Fibroblast of peridontal ligament (primary cell): ENCODE measurements at regions not wholly inside any gene's neighbourhood (a gene's known extent, or its start where the extent isn't known, plus 50 kb on each side); places are given as distances from the start of the nearest gene placed in this dataset.

Source experiments
- DNase-seq: peaks from one replicate; pipeline ENCODE4 v3.0.0-alpha.2; 2010; ENCODE audit errors: extremely low read depth

- DNase-seq = no peak
Measured at GRCh38 chr7:20021831-20022230, 195.4 kb downstream of the MACC1 start.

DNA sequence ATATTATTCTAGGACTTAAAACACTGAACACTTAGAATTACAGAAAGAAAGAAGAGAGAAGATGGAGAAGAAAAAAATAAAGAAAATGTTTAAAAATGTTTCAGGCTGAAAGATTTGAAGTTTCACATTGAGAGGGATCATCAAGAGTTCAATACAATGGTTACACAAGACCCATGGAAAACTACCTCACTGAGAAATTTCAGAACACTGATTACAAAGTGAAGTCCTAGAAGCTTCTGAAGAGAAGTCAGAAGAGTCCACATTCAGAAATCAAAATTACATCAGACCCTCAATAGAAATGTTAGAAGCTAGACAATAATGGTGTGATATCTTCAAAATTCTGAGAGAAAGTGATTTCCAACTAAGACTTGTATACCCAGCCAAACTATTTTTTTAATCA, 196.1 kb downstream of the MACC1 start:
- DNase-seq = no peak

DNA sequence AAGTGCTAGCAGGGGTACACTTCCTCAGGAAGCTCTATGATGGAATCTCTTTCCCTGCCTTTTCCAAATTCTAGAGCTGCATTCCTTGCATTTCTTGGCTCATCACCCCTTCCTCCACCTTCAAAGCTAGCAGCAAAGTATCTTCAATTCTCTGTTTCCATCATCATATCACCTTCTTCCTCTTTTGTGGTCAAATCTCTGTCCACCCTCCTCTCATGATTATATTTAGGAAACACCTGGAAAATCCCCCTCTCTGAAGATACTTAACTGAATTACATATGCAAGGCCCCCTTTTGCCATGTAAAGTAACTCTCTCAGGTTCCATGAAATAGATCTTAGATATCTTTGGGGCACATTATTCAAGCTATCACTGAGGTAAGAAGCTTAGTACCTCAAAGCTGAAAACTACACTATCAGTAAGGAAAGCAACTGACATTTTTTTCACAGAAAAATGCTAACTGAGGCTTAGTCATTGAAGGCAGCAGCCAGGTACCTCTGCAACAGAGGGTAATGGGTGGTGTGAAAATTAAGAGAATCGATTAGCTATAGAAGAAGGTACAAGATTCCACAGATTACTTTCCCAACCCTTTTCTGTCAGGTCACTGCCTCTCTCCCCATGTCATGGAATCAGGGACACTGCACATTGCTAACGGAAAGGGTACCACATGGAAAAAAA, 197.3 kb downstream of the MACC1 start:
- no peak for DNase-seq

DNA sequence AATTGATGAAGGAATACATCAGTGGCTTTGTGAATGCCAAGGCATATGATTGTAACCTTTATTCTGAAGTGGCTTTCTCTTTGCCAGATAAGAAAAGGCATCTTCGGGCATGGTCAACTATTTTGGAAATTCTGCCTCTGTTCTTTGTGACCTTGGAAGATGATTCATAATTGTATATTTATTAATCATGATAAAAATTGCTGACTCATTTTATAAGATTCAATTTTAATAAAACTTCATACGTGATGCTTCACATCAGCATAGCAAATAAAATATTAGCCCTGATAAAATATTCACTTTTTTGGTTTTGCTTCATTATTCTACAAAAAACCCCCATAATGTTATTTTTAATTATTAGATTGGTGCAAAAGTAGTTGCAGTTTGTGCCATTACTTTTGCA, 200.5 kb downstream of the MACC1 start:
- DNase-seq = no peak

DNA sequence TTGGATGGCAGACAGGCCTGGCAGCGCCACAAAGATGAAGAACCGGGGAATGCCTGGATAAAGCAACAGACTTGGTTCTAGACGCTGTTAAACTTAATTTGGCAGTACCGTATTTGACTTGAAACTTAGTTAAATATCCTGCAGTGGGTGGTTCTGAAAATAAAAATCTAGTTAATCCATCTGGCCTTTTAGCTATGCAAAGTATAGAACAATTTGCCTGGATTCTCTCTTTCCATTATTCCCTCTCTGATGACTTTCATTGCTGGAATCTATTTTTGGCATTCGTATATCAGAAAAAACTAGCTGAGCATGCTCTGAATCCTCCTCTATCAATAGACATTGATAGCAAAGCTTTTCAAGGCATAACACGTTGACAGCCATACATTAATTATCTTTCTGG, 203.6 kb downstream of the MACC1 start:
- no peak for DNase-seq

DNA sequence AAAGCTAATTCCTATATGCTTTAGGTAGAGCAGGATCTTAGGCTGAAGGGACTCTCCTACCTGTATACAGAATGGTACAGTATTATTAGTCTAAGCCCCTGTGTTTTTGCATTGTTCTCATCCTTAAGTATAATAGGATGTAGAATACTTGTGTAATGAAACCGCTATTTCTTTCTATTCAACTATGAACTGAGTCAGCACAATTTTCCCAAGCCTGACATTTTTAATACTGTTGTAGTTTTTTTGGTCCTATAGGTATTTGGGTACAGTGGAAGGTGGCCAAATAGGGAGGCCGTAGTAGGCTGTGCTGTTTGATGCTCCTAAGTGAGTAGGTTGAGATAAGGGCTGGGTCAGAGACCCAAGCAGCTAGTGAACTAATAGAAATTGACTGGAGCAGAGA, 205.1 kb downstream of the MACC1 start:
- no peak for DNase-seq

DNA sequence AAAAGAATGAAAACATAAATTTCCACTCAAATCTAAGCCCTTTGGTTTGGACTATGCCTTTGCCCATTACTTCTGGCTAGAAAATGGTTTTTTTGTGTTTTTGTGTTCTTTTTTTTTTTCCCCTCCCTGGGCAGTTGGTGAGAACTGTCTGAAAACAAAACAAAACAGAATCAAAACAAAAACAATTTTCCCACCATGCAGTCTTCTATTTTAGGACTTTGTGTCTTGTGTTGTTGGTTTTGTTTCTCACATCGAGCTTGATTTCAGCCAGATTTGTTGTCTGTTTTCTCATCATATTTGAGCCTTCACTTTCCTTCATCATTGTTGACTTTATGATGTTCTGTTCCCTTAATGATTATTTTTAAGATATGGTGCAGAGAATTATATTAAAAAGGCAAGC, 206.3 kb downstream of the MACC1 start:
- DNase-seq = no peak

DNA sequence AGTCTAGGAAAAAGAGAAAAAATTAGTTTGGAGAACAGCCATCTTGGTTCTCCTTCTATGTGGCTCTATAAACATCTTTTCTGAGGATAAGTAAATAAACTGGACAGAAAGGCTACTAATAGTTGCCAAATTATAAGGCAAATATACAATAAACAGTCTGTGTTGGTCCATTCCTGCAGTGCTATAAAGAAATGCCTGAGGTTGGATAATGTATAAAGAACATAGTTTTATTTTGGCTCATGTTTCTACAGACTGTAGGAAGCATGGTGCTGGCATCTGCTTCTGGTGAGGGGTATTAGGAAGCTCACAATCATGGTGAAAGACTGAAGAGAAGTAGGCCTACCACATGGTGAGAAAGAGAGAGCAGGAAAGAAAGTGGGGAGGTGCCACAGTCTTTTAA, 209.7 kb downstream of the MACC1 start:
- no peak for DNase-seq

GRCh38 chr7:20005081-20005480, 212.1 kb downstream of the MACC1 start:
- no peak for DNase-seq

DNA sequence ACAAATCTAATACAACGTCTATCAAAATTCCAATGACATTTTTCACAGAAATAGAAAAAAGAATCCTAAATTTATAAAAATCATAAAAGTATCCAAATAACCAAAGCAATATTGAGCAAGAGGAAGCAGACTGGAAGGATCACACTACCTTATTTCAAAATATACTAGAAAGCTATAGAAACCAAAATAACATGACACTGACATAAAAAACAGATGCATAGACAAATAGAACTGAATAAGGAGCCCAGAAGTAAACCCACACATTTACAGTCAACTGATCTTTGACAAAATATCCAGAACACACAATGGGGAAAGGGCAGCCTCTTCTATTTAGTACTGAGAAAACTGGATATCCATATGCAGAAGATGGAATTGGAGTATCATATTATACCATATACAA, 217.5 kb downstream of the MACC1 start:
- DNase-seq = no peak

DNA sequence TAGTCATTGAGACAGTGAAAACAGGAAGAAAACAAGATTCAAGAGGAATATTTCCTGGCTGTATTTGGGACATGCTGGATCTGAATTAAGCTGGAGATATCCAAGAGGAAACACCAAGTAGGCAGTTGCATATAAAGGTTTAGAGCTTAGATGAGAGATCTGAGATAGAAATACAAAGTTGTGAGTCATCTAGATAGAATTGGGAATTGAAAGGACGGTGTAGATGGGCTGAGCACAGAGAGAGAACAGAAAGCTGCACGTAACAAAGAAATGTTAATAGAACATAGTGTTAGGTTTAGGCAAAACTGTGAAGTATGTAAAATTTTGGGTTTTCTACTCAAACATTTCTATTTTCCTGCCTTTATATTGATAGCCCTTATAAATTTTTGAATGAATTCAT, 218.5 kb upstream of the TMEM196 start:
- DNase-seq = no peak

DNA sequence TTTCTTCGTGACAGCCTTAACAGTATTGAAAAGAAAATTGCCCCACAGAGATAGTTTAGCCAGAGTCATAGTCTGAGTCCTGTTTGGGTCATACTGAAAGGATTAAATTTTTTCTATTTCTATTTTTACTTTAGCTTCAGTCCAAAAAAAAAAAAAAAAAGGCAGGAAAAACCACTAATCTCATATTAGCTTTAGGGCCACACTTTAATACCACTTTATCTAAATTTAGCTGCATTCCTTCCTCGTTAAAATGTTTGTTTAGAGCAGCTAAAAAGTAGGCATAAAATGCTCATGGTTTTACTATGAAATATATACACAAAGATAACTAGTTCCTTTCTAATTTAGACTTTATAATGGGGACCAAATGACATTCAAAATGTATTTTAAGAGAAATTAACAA, 216.5 kb upstream of the TMEM196 start:
- DNase-seq = peak; percentile 2

DNA sequence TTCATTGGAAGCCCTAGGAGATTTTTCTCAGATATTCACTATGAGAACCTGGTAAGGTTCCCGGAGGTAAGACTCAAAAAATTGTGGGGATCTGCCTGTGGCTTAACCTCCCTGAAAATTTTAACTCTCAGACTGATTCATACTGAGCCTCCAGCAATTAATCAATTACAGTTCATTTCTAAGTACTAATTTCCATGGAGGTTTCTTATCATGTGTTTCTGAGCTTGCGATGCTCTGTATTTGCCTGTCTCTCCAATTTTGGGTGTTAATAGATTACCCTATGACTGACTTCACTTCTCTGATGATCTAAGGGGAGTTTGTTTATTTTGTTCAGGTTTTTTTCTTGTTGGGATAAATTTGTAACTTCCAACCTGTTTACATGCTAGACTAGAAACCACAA, 215.4 kb upstream of the TMEM196 start:
- no peak for DNase-seq

DNA sequence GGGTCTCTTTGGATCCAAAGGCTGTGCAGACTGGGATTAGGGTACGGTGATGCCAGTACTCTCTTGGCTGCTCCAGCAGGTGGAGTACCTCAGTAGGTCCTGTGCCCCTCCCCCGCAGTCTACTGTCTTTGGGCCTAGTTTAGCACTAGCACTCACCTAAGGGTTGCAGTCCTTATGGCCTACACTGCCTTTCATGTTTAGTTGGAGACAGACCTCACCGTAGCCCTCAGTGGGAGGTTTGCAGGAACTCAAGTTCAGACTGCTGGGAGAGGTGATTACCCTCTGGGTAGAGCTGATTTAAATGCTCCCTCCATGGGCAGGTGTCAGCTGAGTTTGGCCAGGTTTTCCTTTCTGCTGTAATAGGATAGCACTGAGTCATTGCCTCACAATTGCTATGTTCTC, 210.8 kb upstream of the TMEM196 start:
- DNase-seq = no peak

GRCh38 chr7:19982841-19983835, 209.7 kb upstream of the TMEM196 start:
- DNase-seq = peak; percentile 80

- no peak for DNase-seq
Measured at GRCh38 chr7:19973581-19973980, 200.2 kb upstream of the TMEM196 start.

DNA sequence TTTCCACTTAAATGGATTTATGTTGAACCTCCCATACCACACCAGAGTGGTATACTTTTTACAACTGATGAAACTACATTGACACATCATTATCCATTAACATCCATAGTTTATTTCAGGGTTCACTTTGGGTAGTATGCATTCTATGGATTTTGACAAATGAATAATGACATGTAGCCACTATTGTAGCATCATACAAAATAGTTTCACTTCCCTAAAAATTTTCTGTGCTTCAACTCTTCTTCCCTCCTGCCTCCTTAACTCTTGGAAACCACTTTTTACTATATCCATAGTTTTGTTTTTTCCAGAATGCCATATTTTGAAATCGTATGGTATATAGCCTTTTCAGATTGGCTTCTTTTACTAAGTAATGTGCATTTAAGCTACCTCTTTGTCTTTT, 199.5 kb upstream of the TMEM196 start:
- DNase-seq = no peak

- no peak for DNase-seq
Measured at GRCh38 chr7:19971956-19972355, 198.5 kb upstream of the TMEM196 start.

DNA sequence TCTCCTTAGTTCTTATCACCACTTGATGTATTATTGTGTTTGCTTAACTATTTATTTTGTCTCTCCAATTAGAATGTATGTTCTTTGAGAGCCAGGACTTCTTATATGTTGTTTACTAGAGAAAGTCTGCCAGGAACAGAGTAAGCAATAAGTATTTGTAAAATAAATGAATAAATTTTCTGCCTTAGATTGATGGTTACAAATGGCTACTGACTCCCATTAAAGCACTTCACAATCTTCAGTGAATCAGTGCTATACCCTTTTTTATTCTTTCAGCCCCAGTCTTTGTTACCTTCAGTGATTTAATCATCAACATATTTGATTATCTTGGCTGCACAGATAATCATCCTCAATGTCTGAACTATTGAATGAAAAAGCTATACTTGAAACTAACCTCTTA, 197.1 kb upstream of the TMEM196 start:
- no peak for DNase-seq

DNA sequence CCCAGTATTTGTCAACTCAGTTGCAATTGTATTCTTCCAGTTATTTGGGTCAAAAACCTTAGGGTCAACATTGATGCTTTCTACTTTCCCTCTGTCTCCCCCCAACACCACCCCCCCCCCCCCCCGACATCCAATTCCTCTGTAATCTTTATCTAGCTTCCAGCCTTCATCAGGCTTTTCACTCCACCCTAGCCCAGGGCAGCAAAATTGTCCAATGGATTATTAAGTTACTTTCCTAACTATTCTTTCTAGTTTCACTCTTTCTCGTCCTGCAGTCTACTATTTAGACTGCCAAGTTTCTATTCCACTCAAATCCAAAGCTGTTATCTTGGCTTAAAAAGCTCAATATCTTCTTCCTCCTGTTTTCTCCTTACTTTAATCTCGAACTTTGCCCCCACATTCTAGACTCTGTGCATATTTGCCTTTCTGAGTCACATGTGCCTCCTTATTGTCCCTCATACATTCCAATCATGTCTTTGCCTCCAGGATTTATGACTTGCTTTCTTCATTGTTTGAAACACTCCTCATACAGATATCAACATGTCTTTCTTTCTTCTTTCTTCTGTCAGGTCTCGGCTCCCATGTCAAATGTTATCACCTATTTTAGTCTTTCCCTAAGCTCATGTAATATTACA, 196.6 kb upstream of the TMEM196 start:
- no peak for DNase-seq

DNA sequence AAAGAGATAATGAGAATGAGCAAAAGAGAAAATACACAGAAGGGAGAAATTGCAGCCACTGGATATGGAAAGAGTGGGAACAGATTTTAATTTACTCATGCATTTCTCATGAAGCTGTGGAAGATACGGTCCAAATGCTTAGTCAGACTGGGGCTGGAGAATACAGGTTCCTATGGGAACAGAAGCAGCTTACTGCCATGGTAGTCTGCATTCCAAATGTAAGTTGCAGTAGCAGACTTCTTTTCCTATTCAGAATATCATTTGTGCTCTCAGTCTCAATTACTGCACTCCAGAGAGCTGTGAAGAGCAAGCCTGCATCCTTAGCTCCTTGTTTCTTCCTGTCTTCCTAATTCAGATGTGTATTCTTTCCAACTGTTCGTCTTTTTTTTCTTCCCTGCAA, 190.8 kb upstream of the TMEM196 start:
- DNase-seq = peak; percentile 72

DNA sequence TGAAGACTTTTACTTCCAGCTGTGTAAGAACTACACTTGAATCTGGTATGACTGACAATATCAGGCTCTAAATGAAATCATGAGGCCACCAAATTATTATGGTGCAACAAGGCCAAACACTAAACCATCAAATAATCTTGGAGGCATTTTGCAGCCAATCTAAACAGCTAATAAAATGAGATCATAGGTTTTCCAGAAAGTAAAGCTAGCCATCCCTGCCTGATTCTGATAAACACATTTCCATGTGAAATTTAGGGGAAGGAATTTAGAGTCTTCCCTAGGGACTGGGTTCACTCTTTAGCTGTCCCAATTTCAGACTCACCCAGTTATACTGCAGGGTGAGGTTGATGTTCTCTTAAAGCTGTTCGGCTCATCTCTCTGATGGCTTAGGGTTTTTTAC, 190.3 kb upstream of the TMEM196 start:
- peak; percentile 14 for DNase-seq
